Activated T-cell treated with anti-CD3 and anti-CD28 coated beads for 48 hours (primary cell): ENCODE measurements at regions not wholly inside any gene's neighbourhood (a gene's known extent, or its start where the extent isn't known, plus 50 kb on each side); places are given as distances from the start of the nearest gene placed in this dataset.
A peak's percentile ranks its signal among the peaks of the same experiment; 100 is the strongest.
"Not testable (repeated sequence)": the region's sequence is repeated elsewhere in the genome, so short reads cannot be mapped to it uniquely, and the experiment has no call there.

Experiments used
- DNase-seq: peaks from one replicate; pipeline ENCODE4 v3.0.0-alpha.2; 2020; ENCODE audit warnings: low read depth

- DNase-seq = no peak
Measured at GRCh38 chr6:27136978-27137814, 110.3 kb upstream of the PRSS16 start.

- no peak for DNase-seq
Measured at GRCh38 chr6:27138406-27138805, 109.1 kb upstream of the PRSS16 start.

- DNase-seq = peak; percentile 71
Measured at GRCh38 chr6:27138837-27139755, 108.4 kb upstream of the PRSS16 start.

DNA sequence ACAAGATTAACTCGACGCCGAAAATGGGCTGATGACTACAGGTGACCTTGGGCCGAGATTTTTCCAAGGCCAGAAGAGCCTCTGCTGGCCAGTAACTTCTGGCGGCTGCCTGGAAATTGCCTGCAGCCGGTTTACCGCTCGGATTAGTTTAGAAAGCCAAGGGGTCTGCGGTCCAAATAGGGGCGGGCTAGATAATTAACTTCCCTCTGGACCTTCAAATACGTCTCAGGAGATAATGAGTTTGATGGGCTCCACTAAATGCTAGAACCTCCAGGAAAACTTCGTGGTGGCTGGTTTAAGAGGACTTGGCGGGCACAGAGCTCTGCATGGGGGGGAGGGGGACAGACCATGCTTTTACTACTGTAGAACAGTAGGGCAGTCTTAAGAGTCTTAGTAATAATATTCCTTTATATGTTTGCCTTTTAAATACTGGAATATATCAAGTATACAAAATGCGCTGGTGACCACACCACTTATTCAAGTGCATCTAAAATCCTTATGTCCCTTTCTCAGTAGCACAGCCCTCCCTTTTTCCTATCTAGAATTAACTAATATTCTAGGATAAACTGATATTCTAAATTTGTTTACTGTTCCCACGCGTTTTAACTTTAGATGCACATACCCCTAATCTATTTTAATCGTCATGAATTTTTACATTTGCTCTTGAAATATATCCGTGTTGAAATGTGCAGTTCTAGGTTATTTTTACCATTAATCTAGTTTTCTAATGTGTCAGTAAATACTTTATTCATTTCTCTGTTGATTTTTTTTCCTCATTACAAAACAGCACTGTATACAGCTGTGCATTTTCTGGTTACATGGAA lies 107.5 kb upstream of the PRSS16 start:
- no peak for DNase-seq

GRCh38 chr6:27140999-27141528 lies 106.4 kb upstream of the PRSS16 start:
- DNase-seq = no peak

DNA sequence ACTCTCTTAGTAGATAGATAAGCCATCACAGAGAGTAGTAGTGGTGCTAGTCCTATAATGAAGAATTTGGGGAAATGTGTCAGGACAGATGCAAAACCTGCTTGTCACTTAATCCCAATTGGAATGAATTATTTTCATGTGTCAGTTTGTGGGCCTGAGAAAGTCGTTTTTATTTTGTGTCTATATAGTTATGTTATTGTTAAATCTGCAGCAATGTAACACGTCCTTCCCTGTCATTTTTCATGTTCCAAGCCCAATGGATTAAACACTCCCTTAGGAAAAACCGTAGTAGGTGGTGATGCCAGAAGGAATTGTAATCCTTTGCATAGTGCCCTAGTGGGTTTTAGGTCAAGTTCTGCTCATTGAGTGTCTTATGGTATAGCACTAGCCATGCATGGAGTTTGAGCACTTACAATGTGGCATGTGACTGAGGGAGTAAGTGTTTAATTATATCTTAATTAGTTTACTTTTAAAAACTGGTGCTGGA lies 105.9 kb upstream of the PRSS16 start:
- DNase-seq = no peak

GRCh38 chr6:27143020-27143388 lies 104.5 kb upstream of the PRSS16 start:
- not testable (repeated sequence) for DNase-seq

- DNase-seq = no peak
Measured at GRCh38 chr6:27143474-27144026, 104.0 kb upstream of the PRSS16 start.

GRCh38 chr6:27144740-27145079 lies 102.8 kb upstream of the PRSS16 start:
- DNase-seq = no peak

DNA sequence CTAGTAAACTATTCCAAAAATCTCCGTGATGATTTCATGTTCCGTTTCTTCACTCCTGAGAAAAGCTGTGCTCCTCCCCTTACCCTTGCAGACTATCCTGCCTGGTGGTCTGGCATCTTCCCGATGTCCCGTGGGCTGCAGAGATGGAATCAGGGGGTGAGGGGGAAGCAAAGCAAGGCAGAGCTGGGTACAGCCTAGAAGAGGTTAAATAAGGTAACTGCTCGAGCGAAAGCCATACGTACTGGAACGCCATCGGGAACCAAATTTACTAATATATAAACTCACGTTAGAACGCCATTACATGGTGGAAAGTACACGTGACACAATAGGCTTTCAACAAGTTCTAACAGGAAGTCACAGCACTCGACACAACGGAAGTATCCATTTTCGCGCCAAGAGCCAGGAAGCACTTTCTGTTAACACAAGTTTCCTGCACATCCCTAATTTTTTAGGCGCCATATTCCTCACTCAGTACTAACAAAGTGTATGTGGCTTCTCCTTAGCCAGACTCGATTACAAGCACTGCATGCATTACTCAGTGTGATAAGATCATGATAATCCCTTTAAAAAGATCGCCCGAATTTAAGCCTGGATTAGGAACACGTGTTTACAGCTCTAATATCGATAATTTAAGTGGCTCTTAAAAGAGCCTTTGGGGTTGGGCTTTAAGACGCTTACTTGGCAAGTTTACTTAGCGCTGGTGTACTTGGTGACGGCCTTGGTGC lies 101.6 kb upstream of the PRSS16 start:
- DNase-seq = peak; percentile 60

- not testable (repeated sequence) for DNase-seq
Measured at GRCh38 chr6:27146456-27146705, 101.1 kb upstream of the PRSS16 start.

DNA sequence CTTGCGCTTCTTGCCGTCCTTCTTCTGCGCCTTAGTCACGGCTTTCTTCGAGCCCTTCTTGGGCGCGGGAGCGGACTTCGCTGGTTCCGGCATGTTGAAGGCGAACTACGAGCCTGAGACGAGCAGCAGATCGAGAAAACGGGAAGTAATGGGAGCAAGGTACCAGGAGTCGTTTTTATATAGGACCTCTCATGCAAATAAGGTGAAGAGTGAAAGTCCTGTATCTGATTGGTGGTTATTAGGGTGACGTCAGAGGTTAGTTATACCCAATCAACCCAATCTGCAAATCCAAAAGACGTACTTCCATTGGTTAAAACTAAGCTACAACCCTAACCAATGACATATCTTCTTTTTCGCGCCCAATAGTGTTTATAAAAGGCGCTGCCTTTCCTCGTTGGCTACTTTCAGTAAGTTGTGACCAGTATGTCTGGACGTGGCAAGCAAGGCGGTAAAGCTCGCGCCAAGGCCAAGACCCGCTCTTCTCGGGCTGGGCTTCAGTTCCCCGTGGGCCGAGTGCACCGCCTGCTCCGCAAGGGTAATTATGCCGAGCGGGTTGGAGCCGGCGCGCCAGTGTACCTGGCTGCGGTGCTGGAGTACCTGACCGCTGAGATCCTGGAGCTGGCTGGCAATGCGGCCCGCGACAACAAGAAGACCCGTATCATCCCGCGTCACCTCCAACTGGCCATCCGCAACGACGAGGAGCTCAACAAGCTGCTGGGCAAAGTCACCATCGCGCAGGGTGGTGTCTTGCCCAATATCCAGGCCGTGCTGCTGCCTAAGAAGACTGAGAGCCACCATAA lies 100.6 kb upstream of the PRSS16 start:
- DNase-seq = peak; percentile 70

DNA sequence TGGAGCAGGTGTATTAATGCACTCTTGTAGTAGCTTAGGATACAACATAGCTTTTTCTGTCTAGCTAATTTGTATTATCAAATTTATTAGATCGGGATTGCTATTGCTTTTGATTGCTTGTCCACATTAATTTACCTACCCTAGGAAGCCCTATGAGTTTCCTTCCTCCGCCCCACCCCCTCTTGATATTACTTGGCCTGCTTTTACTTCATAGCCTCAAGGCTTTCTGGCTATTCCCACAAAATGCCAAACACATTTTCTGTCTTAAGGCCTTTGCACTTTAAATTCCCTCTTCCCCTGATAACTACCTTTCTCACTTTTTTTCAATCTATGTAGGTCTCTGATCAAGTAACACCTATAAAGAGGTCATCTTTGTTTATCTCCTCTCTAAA lies 99.1 kb upstream of the PRSS16 start:
- no peak for DNase-seq

- no peak for DNase-seq
Measured at GRCh38 chr6:27149150-27149549, 98.4 kb upstream of the PRSS16 start.

- DNase-seq = no peak
Measured at GRCh38 chr6:27154696-27155095, 92.8 kb upstream of the PRSS16 start.

DNA sequence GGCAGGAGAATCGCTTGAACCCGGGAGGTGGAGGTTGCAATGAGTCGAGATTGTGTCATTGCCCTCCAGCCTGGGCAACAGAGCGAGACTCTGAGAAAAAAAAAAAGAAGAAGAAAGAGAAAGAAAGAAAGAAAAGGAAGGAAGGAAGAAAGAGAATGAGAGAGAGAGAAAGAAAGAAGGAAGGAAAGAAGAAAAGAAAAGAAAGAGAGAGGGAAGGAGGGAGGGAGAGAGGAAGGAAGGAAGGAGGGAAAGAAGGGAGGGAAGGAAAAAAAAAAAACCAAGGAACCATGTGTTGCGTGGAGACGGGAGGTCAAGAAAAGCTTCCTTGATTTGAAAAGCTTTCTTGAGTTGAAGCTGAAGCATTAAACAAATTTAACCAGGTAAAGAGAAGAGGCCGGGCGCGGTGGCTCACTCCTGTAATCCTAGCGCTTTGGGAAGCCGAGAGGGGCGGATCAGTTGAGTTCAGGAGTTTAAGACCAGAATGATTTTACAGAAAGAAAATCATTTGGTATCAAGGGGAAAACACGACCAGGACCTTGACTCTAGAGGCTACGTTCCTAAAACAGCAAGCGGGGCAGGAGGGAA lies 90.5 kb upstream of the PRSS16 start:
- DNase-seq = no peak

DNA sequence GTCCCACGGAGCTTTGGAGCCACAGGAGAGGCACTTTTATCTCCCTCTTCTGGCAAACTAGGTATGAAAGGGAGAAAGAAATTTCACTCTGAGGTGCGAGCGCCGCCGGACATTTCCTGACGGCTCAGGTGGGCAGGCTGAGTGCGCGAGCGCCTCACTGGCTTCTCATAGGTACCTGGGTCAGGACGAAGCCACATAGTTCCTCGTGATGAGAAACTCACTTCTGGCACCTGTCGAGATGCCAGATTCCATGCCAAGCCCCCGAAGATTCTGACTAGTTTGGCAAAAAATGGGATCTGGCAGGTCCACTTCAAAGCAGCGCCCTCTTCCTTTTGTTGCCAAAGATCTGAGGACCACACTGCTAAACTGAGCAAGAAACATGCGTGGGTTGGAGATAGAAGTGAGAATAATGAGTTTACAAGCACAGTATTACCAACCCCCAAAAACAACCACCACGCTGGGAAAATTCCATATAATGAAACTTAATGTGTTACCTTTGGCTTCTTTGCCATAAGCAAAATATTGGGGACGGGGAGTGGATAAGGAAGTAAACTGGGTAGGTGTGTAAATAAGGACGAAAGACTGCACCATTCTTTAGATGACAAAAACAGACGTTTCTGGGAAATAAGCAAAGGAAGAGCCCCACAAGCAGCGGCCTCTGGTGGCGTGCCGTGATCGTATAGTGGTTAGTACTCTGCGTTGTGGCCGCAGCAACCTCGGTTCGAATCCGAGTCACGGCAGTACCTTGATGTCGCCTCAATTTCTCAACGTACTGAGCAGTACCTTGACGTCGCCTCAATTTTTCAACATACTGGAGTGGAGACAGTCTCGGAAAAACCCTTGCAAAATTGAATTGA lies 89.8 kb upstream of the PRSS16 start:
- DNase-seq = peak; percentile 76

DNA sequence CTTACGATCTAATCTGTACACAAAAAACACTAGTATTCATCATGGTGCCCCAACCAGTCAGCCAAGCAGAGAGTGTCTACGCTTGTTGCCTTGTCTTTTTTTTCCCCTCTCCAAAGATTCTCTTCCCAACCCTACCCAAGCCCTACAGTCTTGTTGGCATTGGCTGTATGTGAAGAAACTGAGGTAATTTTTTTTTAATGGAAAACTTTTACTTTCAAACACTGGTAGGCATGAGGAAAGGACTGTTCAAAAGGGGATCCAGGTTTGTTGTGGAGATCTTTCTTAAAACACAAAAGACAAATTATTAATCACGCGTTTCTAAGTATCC lies 89.2 kb upstream of the PRSS16 start:
- DNase-seq = no peak

DNA sequence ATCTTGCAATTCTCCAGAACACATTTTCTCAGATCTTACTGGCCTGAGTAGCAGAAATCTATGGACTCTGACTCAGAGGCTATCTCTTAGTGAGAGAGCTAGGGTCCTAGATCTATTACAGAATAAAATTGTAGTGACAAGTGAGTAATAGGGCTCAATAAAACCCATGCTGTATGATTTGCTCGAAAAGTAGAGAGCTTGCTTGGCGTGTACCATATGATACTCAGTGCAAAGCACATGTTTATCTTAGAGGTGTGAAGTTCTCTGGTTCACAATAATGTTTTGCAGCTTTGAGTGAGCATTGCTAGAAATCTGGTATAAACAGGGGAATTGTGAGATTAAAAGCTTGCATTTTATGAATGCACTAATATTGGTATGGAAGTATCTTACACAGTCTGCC lies 87.8 kb upstream of the PRSS16 start:
- no peak for DNase-seq
